DND-41 (cell line): ENCODE measurements at regions not wholly inside any gene's neighbourhood (a gene's known extent, or its start where the extent isn't known, plus 50 kb on each side); places are given as distances from the start of the nearest gene placed in this dataset.

Source experiments
- ATAC-seq: fragments of 200-7000 bp; cut with Tn5 transposase; 3 replicates; pipeline ENCODE4 v1.9.1; 2021; ENCODE audit warnings: low read depth; ENCODE audit not compliant: insufficient read depth
- DNase-seq: peaks from one replicate; pipeline ENCODE4 v3.0.0-alpha.2; 2020
- H2AFZ ChIP-seq: 2 replicates; pipeline ENCODE4 v1.6.0; 2012; ENCODE audit warnings: low read depth, low read length
- H3K27ac ChIP-seq: 2 replicates; pipeline ENCODE4 v1.5.1; 2012; ENCODE audit warnings: low read length, inconsistent platforms
- H3K27me3 ChIP-seq: fragments of 200-600 bp; sonication (generic); 2 replicates; pipeline ENCODE4 v1.6.0; 2012; ENCODE audit warnings: low read length, mild to moderate bottlenecking, inconsistent platforms; ENCODE audit not compliant: insufficient read depth, poor library complexity
- H3K36me3 ChIP-seq: 2 replicates; pipeline ENCODE4 v1.5.1; 2012; ENCODE audit warnings: low read length, inconsistent platforms; ENCODE audit not compliant: insufficient read depth
- H3K4me1 ChIP-seq: 2 replicates; pipeline ENCODE4 v1.5.1; 2012; ENCODE audit warnings: mild to moderate bottlenecking, low read length; ENCODE audit not compliant: insufficient read depth
- H3K4me2 ChIP-seq: 2 replicates; pipeline ENCODE4 v1.6.0; 2012; ENCODE audit warnings: mild to moderate bottlenecking, moderate library complexity, low read length, inconsistent platforms; ENCODE audit not compliant: insufficient read depth
- H3K4me3 ChIP-seq, 2 experiments: fragments of 200-600 bp in 1 of 2; shearing (Covaris generic) in 1 of 2; 2 replicates each; pipeline ENCODE4 v1.5.1; 2012 to 2016; ENCODE audit warnings: inconsistent platforms in 2 of 2, low read length in 2 of 2, mild to moderate bottlenecking in 2 of 2, low read depth in 1 of 2, moderate library complexity in 1 of 2
- H3K79me2 ChIP-seq: 2 replicates; pipeline ENCODE4 v1.6.0; 2012; ENCODE audit warnings: low read length, inconsistent platforms; ENCODE audit not compliant: insufficient read depth
- H3K9ac ChIP-seq: 2 replicates; pipeline ENCODE4 v1.6.0; 2012; ENCODE audit warnings: low read depth, mild to moderate bottlenecking, inconsistent platforms, low read length, moderate library complexity
- H3K9me3 ChIP-seq: 2 replicates; pipeline ENCODE4 v1.5.1; 2012; ENCODE audit warnings: low read length, moderate library complexity, mild to moderate bottlenecking, inconsistent platforms; ENCODE audit not compliant: insufficient read depth, severe bottlenecking
- H4K20me1 ChIP-seq: 2 replicates; pipeline ENCODE4 v1.6.0; 2012; ENCODE audit warnings: low read length; ENCODE audit not compliant: insufficient read depth
- CTCF ChIP-seq: IDR thresholded peaks from 2 replicates; pipeline ENCODE4 v1.5.1; 2012; ENCODE audit warnings: borderline replicate concordance, low read length, moderate library complexity, mild to moderate bottlenecking; ENCODE audit not compliant: poor library complexity, severe bottlenecking; ENCODE audit errors: extremely low read depth
- EZH2 ChIP-seq: IDR thresholded peaks from 3 replicates; pipeline ENCODE4 v1.6.1; 2012; ENCODE audit warnings: borderline replicate concordance, low read depth, mild to moderate bottlenecking, moderate library complexity, low read length, inconsistent platforms; ENCODE audit not compliant: severe bottlenecking

- Histone ChIP-seq H3K27me3 (peaks cover 6% of the 10 kb centered on the region), H4K20me1 (0 out of 2 replicates have a peak, but pooled peaks cover 2% of the 10 kb centered on the region), H3K4me2 (no peak overlapping the region), H3K9me3 (no peaks in the 10 kb centered on the region), H3K36me3 (no peaks in the 10 kb centered on the region), H2AFZ (no peak overlapping the region), H3K4me3 (no peak overlapping the region), H3K79me2 (no peaks in the 10 kb centered on the region), H3K9ac (no peak overlapping the region), H3K4me1 (no peaks in the 10 kb centered on the region), H3K27ac (no peak overlapping the region)
- ATAC-seq (no peak), DNase-seq (no peak)
- TF ChIP-seq CTCF (no peak), EZH2 (no peak)
Observed at GRCh38 chr22:26953012-26953883, 295.9 kb downstream of the MIAT start.

- Histone ChIP-seq H3K4me2 (no peak overlapping the region), H3K27ac (no peak overlapping the region), H2AFZ (no peak overlapping the region), H3K4me3 (no peak overlapping the region), H4K20me1 (0 out of 2 replicates have a peak, but pooled peaks cover 2% of the 10 kb centered on the region), H3K27me3 (peaks cover 6% of the 10 kb centered on the region), H3K9ac (no peak overlapping the region), H3K4me1 (no peaks in the 10 kb centered on the region), H3K36me3 (no peaks in the 10 kb centered on the region), H3K9me3 (no peaks in the 10 kb centered on the region), H3K79me2 (no peaks in the 10 kb centered on the region)
- ATAC-seq (no peak), DNase-seq (no peak)
- TF ChIP-seq EZH2 (no peak), CTCF (no peak)
Observed at GRCh38 chr22:26956371-26956770, 299.0 kb downstream of the MIAT start.

GRCh38 chr22:26957176-26957575, 299.8 kb downstream of the MIAT start:
- Histone ChIP-seq H3K9ac (no peak overlapping the region), H3K27me3 (peaks cover 6% of the 10 kb centered on the region), H3K36me3 (no peaks in the 10 kb centered on the region), H3K79me2 (no peaks in the 10 kb centered on the region), H3K27ac (no peak overlapping the region), H2AFZ (no peak overlapping the region), H3K9me3 (no peaks in the 10 kb centered on the region), H4K20me1 (0 out of 2 replicates have a peak, but pooled peaks cover 2% of the 10 kb centered on the region), H3K4me2 (no peak overlapping the region), H3K4me3 (no peak overlapping the region), H3K4me1 (no peaks in the 10 kb centered on the region)
- DNase-seq (no peak), ATAC-seq (no peak)
- TF ChIP-seq EZH2 (no peak), CTCF (no peak)
